ENCODE measurements at regions not wholly inside any gene's neighbourhood (a gene's known extent, or its start where the extent isn't known, plus 50 kb on each side); places are given as distances from the start of the nearest gene placed in this dataset.

- TF ChIP-seq, protein P1, sequence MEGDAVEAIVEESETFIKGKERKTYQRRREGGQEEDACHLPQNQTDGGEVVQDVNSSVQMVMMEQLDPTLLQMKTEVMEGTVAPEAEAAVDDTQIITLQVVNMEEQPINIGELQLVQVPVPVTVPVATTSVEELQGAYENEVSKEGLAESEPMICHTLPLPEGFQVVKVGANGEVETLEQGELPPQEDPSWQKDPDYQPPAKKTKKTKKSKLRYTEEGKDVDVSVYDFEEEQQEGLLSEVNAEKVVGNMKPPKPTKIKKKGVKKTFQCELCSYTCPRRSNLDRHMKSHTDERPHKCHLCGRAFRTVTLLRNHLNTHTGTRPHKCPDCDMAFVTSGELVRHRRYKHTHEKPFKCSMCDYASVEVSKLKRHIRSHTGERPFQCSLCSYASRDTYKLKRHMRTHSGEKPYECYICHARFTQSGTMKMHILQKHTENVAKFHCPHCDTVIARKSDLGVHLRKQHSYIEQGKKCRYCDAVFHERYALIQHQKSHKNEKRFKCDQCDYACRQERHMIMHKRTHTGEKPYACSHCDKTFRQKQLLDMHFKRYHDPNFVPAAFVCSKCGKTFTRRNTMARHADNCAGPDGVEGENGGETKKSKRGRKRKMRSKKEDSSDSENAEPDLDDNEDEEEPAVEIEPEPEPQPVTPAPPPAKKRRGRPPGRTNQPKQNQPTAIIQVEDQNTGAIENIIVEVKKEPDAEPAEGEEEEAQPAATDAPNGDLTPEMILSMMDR (IDR thresholded peaks at IDR 0.05) = no peak
- no peak for TF ChIP-seq POLR2A (IDR thresholded peaks at IDR 0.05)
- TF ChIP-seq POLR2AphosphoS5 (IDR thresholded peaks at IDR 0.05) = no peak
Measured at GRCh38 chr6:33957131-33957891, 153.5 kb upstream of the MLN start.

Data from upper lobe of left lung (tissue), 4 donors.